ENCODE measurements at regions not wholly inside any gene's neighbourhood (a gene's known extent, or its start where the extent isn't known, plus 50 kb on each side); places are given as distances from the start of the nearest gene placed in this dataset.

DNA sequence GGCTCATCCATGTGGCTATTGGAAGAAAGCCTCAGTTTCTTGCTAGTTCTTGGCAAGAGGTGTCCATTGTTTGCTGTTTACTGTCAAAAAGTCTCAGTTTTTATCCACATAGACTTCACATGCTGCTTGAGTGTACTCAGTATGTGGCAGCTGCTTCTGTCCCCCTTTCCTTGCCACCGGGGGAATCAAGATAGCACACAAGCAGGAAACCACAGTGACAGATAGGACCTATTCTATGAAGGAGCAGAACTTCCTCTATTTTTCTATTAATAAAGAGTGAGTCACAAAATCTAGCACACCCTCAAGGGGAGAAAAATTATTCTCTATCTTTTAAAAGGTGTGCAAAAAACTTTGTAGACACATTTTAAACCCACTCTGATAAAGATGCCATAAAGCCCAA lies 121.4 kb upstream of the GMNC start:
- ATAC-seq: no peak
- H3K36me3 Mint-ChIP-seq: peaks cover 35% of the 10 kb centered on the region
- CTCF ChIA-PET: no interaction called here
- POLR2A ChIA-PET: interaction anchor here (1.0 kb wide), 1 partner anchor 16 kb away, joined by 3 read pairs; no protein-coding TSS in a partner anchor
- H3K4me3 Mint-ChIP-seq: no peak overlapping the region
- peaks cover 48% of the 10 kb centered on the region for H3K9me3 Mint-ChIP-seq
- TF ChIP-seq, protein P1, sequence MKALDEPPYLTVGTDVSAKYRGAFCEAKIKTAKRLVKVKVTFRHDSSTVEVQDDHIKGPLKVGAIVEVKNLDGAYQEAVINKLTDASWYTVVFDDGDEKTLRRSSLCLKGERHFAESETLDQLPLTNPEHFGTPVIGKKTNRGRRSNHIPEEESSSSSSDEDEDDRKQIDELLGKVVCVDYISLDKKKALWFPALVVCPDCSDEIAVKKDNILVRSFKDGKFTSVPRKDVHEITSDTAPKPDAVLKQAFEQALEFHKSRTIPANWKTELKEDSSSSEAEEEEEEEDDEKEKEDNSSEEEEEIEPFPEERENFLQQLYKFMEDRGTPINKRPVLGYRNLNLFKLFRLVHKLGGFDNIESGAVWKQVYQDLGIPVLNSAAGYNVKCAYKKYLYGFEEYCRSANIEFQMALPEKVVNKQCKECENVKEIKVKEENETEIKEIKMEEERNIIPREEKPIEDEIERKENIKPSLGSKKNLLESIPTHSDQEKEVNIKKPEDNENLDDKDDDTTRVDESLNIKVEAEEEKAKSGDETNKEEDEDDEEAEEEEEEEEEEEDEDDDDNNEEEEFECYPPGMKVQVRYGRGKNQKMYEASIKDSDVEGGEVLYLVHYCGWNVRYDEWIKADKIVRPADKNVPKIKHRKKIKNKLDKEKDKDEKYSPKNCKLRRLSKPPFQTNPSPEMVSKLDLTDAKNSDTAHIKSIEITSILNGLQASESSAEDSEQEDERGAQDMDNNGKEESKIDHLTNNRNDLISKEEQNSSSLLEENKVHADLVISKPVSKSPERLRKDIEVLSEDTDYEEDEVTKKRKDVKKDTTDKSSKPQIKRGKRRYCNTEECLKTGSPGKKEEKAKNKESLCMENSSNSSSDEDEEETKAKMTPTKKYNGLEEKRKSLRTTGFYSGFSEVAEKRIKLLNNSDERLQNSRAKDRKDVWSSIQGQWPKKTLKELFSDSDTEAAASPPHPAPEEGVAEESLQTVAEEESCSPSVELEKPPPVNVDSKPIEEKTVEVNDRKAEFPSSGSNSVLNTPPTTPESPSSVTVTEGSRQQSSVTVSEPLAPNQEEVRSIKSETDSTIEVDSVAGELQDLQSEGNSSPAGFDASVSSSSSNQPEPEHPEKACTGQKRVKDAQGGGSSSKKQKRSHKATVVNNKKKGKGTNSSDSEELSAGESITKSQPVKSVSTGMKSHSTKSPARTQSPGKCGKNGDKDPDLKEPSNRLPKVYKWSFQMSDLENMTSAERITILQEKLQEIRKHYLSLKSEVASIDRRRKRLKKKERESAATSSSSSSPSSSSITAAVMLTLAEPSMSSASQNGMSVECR (CRISPR knock-in tag; IDR thresholded peaks at IDR 0.05; ENCODE audit: borderline replicate concordance): no peak
- TF ChIP-seq CREM (CRISPR knock-in tag; IDR thresholded peaks at IDR 0.05) (no peak), CREB1 (CRISPR knock-in tag; IDR thresholded peaks at IDR 0.05) (no peak), FOXP1 (CRISPR knock-in tag; IDR thresholded peaks at IDR 0.05; ENCODE audit: borderline replicate concordance) (no peak), SMAD4 (CRISPR knock-in tag; IDR thresholded peaks at IDR 0.05) (no peak), NFYB (CRISPR knock-in tag; conservative IDR thresholded peaks at IDR 0.05; ENCODE audit: low read depth) (no peak), SMAD3 (CRISPR knock-in tag; IDR thresholded peaks at IDR 0.05; ENCODE audit: borderline replicate concordance) (no peak), ZNF396 (CRISPR knock-in tag; IDR thresholded peaks at IDR 0.05; ENCODE audit: borderline replicate concordance) (no peak), ZNF263 (CRISPR knock-in tag; IDR thresholded peaks at IDR 0.05; ENCODE audit: low read depth) (no peak)
- TF ChIP-seq, protein P2, sequence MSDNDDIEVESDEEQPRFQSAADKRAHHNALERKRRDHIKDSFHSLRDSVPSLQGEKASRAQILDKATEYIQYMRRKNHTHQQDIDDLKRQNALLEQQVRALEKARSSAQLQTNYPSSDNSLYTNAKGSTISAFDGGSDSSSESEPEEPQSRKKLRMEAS (CRISPR knock-in tag; IDR thresholded peaks at IDR 0.05): no peak
- TF ChIP-seq, protein P3, sequence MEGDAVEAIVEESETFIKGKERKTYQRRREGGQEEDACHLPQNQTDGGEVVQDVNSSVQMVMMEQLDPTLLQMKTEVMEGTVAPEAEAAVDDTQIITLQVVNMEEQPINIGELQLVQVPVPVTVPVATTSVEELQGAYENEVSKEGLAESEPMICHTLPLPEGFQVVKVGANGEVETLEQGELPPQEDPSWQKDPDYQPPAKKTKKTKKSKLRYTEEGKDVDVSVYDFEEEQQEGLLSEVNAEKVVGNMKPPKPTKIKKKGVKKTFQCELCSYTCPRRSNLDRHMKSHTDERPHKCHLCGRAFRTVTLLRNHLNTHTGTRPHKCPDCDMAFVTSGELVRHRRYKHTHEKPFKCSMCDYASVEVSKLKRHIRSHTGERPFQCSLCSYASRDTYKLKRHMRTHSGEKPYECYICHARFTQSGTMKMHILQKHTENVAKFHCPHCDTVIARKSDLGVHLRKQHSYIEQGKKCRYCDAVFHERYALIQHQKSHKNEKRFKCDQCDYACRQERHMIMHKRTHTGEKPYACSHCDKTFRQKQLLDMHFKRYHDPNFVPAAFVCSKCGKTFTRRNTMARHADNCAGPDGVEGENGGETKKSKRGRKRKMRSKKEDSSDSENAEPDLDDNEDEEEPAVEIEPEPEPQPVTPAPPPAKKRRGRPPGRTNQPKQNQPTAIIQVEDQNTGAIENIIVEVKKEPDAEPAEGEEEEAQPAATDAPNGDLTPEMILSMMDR (IDR thresholded peaks at IDR 0.05): no peak
- TF ChIP-seq, protein P4, sequence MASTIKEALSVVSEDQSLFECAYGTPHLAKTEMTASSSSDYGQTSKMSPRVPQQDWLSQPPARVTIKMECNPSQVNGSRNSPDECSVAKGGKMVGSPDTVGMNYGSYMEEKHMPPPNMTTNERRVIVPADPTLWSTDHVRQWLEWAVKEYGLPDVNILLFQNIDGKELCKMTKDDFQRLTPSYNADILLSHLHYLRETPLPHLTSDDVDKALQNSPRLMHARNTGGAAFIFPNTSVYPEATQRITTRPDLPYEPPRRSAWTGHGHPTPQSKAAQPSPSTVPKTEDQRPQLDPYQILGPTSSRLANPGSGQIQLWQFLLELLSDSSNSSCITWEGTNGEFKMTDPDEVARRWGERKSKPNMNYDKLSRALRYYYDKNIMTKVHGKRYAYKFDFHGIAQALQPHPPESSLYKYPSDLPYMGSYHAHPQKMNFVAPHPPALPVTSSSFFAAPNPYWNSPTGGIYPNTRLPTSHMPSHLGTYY (CRISPR knock-in tag; IDR thresholded peaks at IDR 0.05): no peak
- TF ChIP-seq, protein P5, sequence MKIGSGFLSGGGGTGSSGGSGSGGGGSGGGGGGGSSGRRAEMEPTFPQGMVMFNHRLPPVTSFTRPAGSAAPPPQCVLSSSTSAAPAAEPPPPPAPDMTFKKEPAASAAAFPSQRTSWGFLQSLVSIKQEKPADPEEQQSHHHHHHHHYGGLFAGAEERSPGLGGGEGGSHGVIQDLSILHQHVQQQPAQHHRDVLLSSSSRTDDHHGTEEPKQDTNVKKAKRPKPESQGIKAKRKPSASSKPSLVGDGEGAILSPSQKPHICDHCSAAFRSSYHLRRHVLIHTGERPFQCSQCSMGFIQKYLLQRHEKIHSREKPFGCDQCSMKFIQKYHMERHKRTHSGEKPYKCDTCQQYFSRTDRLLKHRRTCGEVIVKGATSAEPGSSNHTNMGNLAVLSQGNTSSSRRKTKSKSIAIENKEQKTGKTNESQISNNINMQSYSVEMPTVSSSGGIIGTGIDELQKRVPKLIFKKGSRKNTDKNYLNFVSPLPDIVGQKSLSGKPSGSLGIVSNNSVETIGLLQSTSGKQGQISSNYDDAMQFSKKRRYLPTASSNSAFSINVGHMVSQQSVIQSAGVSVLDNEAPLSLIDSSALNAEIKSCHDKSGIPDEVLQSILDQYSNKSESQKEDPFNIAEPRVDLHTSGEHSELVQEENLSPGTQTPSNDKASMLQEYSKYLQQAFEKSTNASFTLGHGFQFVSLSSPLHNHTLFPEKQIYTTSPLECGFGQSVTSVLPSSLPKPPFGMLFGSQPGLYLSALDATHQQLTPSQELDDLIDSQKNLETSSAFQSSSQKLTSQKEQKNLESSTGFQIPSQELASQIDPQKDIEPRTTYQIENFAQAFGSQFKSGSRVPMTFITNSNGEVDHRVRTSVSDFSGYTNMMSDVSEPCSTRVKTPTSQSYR (CRISPR knock-in tag; IDR thresholded peaks at IDR 0.05): no peak
- H3K27ac Mint-ChIP-seq: no peak overlapping the region
- peaks cover 19% of the 10 kb centered on the region for H3K4me1 Mint-ChIP-seq
- H3K27me3 Mint-ChIP-seq (ENCODE audit: low read depth): no peaks in the 10 kb centered on the region; the same call in 1 of the 2 replicates
- DNase-seq (ENCODE audit: low spot score): no peak

DNA sequence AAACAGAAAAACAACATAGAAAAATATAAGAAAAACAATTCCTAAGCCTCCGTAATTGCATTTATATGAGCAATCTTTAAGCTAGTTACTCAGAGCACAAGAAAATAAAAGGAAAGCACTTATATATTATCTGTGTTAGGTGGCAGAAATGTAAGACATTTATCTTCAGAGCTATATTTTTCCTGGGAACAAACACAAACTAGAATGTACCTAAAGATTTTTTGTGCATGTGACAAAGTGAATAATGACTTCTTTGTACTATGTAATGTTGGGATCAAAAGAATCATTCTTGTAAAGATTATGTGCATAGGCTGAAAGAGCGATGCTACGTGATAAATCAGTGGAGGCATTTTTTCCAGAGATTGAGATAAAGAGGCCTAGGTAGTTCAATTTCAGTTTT lies 111.3 kb upstream of the GMNC start:
- H3K27ac Mint-ChIP-seq: no peak overlapping the region
- peaks cover 4% of the 10 kb centered on the region for H3K4me1 Mint-ChIP-seq
- no peaks in the 10 kb centered on the region for H3K36me3 Mint-ChIP-seq
- no peaks in the 10 kb centered on the region for H3K27me3 Mint-ChIP-seq (ENCODE audit: low read depth)
- ATAC-seq (no peak), DNase-seq (ENCODE audit: low spot score) (no peak)
- no peaks in the 10 kb centered on the region for H3K9me3 Mint-ChIP-seq
- ChIA-PET CTCF (no interaction called here), POLR2A (no interaction called here)
- no peak overlapping the region for H3K4me3 Mint-ChIP-seq
- no peak for TF ChIP-seq PRRX2 (CRISPR knock-in tag; IDR thresholded peaks at IDR 0.05)
- TF ChIP-seq, protein P6, sequence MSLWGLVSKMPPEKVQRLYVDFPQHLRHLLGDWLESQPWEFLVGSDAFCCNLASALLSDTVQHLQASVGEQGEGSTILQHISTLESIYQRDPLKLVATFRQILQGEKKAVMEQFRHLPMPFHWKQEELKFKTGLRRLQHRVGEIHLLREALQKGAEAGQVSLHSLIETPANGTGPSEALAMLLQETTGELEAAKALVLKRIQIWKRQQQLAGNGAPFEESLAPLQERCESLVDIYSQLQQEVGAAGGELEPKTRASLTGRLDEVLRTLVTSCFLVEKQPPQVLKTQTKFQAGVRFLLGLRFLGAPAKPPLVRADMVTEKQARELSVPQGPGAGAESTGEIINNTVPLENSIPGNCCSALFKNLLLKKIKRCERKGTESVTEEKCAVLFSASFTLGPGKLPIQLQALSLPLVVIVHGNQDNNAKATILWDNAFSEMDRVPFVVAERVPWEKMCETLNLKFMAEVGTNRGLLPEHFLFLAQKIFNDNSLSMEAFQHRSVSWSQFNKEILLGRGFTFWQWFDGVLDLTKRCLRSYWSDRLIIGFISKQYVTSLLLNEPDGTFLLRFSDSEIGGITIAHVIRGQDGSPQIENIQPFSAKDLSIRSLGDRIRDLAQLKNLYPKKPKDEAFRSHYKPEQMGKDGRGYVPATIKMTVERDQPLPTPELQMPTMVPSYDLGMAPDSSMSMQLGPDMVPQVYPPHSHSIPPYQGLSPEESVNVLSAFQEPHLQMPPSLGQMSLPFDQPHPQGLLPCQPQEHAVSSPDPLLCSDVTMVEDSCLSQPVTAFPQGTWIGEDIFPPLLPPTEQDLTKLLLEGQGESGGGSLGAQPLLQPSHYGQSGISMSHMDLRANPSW (CRISPR knock-in tag; conservative IDR thresholded peaks at IDR 0.05; ENCODE audit: low read depth): no peak
- TF ChIP-seq, protein P7, sequence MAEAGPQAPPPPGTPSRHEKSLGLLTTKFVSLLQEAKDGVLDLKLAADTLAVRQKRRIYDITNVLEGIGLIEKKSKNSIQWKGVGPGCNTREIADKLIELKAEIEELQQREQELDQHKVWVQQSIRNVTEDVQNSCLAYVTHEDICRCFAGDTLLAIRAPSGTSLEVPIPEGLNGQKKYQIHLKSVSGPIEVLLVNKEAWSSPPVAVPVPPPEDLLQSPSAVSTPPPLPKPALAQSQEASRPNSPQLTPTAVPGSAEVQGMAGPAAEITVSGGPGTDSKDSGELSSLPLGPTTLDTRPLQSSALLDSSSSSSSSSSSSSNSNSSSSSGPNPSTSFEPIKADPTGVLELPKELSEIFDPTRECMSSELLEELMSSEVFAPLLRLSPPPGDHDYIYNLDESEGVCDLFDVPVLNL (CRISPR knock-in tag; IDR thresholded peaks at IDR 0.05; ENCODE audit: borderline replicate concordance, low read depth): no peak
- no peak for TF ChIP-seq ZNF232 (CRISPR knock-in tag; IDR thresholded peaks at IDR 0.05)
- no peak for TF ChIP-seq JUN (CRISPR knock-in tag; IDR thresholded peaks at IDR 0.05)
- TF ChIP-seq, protein P2 (CRISPR knock-in tag; IDR thresholded peaks at IDR 0.05): no peak
- no peak for TF ChIP-seq TEAD1 (CRISPR knock-in tag; IDR thresholded peaks at IDR 0.05)
- TF ChIP-seq, protein P8, sequence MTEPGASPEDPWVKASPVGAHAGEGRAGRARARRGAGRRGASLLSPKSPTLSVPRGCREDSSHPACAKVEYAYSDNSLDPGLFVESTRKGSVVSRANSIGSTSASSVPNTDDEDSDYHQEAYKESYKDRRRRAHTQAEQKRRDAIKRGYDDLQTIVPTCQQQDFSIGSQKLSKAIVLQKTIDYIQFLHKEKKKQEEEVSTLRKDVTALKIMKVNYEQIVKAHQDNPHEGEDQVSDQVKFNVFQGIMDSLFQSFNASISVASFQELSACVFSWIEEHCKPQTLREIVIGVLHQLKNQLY (CRISPR knock-in tag; IDR thresholded peaks at IDR 0.05): no peak
